H9 (cell line): ENCODE measurements at regions not wholly inside any gene's neighbourhood (a gene's known extent, or its start where the extent isn't known, plus 50 kb on each side); places are given as distances from the start of the nearest gene placed in this dataset.

ENCODE experiments used
- DNase-seq: peaks from one replicate; pipeline ENCODE4 v3.0.0-alpha.2; 2017
- H2AFZ ChIP-seq: one replicate; pipeline ENCODE4 v1.6.1; 2013; ENCODE audit warnings: mild to moderate bottlenecking, low read length, control low read depth, moderate library complexity
- H2AK5ac ChIP-seq: 2 replicates; pipeline ENCODE4 v1.6.1; 2013; ENCODE audit warnings: low read length, control low read depth, mixed read lengths; ENCODE audit not compliant: insufficient read length
- H2BK120ac ChIP-seq: one replicate; pipeline ENCODE4 v1.6.1; 2013; ENCODE audit warnings: low read depth, mild to moderate bottlenecking, low read length, control low read depth, inconsistent platforms; ENCODE audit not compliant: poor library complexity, severe bottlenecking
- H2BK12ac ChIP-seq: 2 replicates; pipeline ENCODE4 v1.6.1; 2013; ENCODE audit warnings: low read length, control low read depth, mixed read lengths, low read depth; ENCODE audit not compliant: insufficient read length
- H2BK15ac ChIP-seq: 2 replicates; pipeline ENCODE4 v1.6.1; 2013; ENCODE audit warnings: low read depth, low read length, control low read depth
- H2BK20ac ChIP-seq: one replicate; pipeline ENCODE4 v1.6.1; 2013; ENCODE audit warnings: low read depth, mild to moderate bottlenecking, low read length, control low read depth, inconsistent platforms; ENCODE audit not compliant: poor library complexity, severe bottlenecking
- H2BK5ac ChIP-seq: 2 replicates; pipeline ENCODE4 v1.6.1; 2013; ENCODE audit warnings: low read length, control low read depth, mixed read lengths; ENCODE audit not compliant: insufficient read length
- H3K14ac ChIP-seq: 2 replicates; pipeline ENCODE4 v1.6.1; 2013; ENCODE audit warnings: low read length, control low read depth; ENCODE audit not compliant: insufficient read depth
- H3K18ac ChIP-seq: 2 replicates; pipeline ENCODE4 v1.6.1; 2013; ENCODE audit warnings: low read depth, mild to moderate bottlenecking, mixed read lengths, low read length, control low read depth; ENCODE audit not compliant: insufficient read length
- H3K23ac ChIP-seq: 2 replicates; pipeline ENCODE4 v1.6.1; 2013; ENCODE audit warnings: low read length, control low read depth, mixed read lengths, low read depth; ENCODE audit not compliant: insufficient read length
- H3K23me2 ChIP-seq: 2 replicates; pipeline ENCODE4 v1.6.1; 2013; ENCODE audit warnings: low read depth, mild to moderate bottlenecking, mixed read lengths, low read length, control low read depth; ENCODE audit not compliant: insufficient read length, poor library complexity, severe bottlenecking
- H3K27ac ChIP-seq: 2 replicates; pipeline ENCODE4 v1.5.1; 2013; ENCODE audit warnings: low read length, control low read depth, mixed read lengths, low read depth; ENCODE audit not compliant: insufficient read length
- H3K27me3 ChIP-seq: 2 replicates; pipeline ENCODE4 v1.6.1; 2013; ENCODE audit warnings: low read length, control low read depth, inconsistent platforms; ENCODE audit not compliant: insufficient read depth
- H3K4ac ChIP-seq: 2 replicates; pipeline ENCODE4 v1.6.1; 2013; ENCODE audit warnings: low read depth, mild to moderate bottlenecking, control low read depth, inconsistent platforms, low read length, moderate library complexity
- H3K4me1 ChIP-seq: 2 replicates; pipeline ENCODE4 v1.6.1; 2013; ENCODE audit warnings: low read length, control low read depth, inconsistent platforms; ENCODE audit not compliant: insufficient read depth
- H3K4me2 ChIP-seq: 2 replicates; pipeline ENCODE4 v1.6.1; 2013; ENCODE audit warnings: low read length, control low read depth, mixed read lengths; ENCODE audit not compliant: insufficient read length, insufficient read depth
- H3K56ac ChIP-seq: 2 replicates; pipeline ENCODE4 v1.6.1; 2013; ENCODE audit warnings: low read depth, mild to moderate bottlenecking, mixed read lengths, low read length, control low read depth; ENCODE audit not compliant: insufficient read length
- H3K79me1 ChIP-seq: 2 replicates; pipeline ENCODE4 v1.6.1; 2013; ENCODE audit warnings: low read depth, mild to moderate bottlenecking, moderate library complexity, low read length, control low read depth, inconsistent platforms; ENCODE audit not compliant: insufficient read depth, poor library complexity, severe bottlenecking
- H3K79me2 ChIP-seq: 2 replicates; pipeline ENCODE4 v1.6.1; 2013; ENCODE audit warnings: low read length, control low read depth, inconsistent platforms; ENCODE audit not compliant: insufficient read depth
- H3K9ac ChIP-seq: 2 replicates; pipeline ENCODE4 v1.6.1; 2013; ENCODE audit warnings: low read length, control low read depth, mixed read lengths; ENCODE audit not compliant: insufficient read length; ENCODE audit errors: extremely low read depth
- H3K9me3 ChIP-seq: one replicate; pipeline ENCODE4 v1.6.1; 2013; ENCODE audit warnings: low read depth, low read length, inconsistent platforms; ENCODE audit not compliant: control insufficient read depth
- H3T11ph ChIP-seq: one replicate; pipeline ENCODE4 v1.6.1; 2013; ENCODE audit warnings: mild to moderate bottlenecking, low read length, control low read depth, inconsistent platforms
- H4K20me1 ChIP-seq: one replicate; pipeline ENCODE4 v1.6.1; 2013; ENCODE audit not compliant: control insufficient read depth, insufficient read length, insufficient read depth
- H4K5ac ChIP-seq: 2 replicates; pipeline ENCODE4 v1.6.1; 2013; ENCODE audit warnings: low read depth, mild to moderate bottlenecking, mixed read lengths, low read length, control low read depth; ENCODE audit not compliant: insufficient read length
- H4K8ac ChIP-seq: replicated peaks from 2 replicates; pipeline ENCODE4 v1.6.1; 2013; ENCODE audit warnings: low read length, control low read depth, mixed read lengths, low read depth; ENCODE audit not compliant: insufficient read length
- H4K91ac ChIP-seq: 2 replicates; pipeline ENCODE4 v1.6.1; 2013; ENCODE audit warnings: low read depth, mild to moderate bottlenecking, moderate library complexity, mixed read lengths, low read length, control low read depth; ENCODE audit not compliant: insufficient read length
- H3K27ac Mint-ChIP-seq, 3 experiments: 2 replicates in 2 of 3; 3 replicates in 1 of 3; pipeline ENCODE4 v1.8.0; 2020 to 2021; ENCODE audit warnings: mixed read lengths in 3 of 3, mild to moderate bottlenecking in 1 of 3, moderate library complexity in 1 of 3
- H3K27me3 Mint-ChIP-seq: 2 replicates; pipeline ENCODE4 v1.8.0; 2021; ENCODE audit warnings: low read depth, mild to moderate bottlenecking, moderate library complexity, mixed read lengths
- H3K36me3 Mint-ChIP-seq, 3 experiments: 2 replicates in 2 of 3; 3 replicates in 1 of 3; pipeline ENCODE4 v1.8.0; 2020 to 2021; ENCODE audit warnings: low read depth in 3 of 3, mixed read lengths in 3 of 3; ENCODE audit not compliant: insufficient read depth in 1 of 3
- H3K4me1 Mint-ChIP-seq, 2 experiments: 2 replicates each; pipeline ENCODE4 v1.8.0; 2020; ENCODE audit warnings: mixed read lengths in 2 of 2
- H3K4me3 Mint-ChIP-seq, 2 experiments: 2 replicates in 1 of 2; 3 replicates in 1 of 2; pipeline ENCODE4 v1.8.0; 2020 to 2021; ENCODE audit warnings: mild to moderate bottlenecking in 2 of 2, mixed read lengths in 2 of 2, moderate library complexity in 1 of 2
- H3K9me3 Mint-ChIP-seq, 2 experiments: 2 replicates in 1 of 2; 3 replicates in 1 of 2; pipeline ENCODE4 v1.8.0; 2020; ENCODE audit warnings: mild to moderate bottlenecking in 2 of 2, mixed read lengths in 2 of 2, moderate library complexity in 1 of 2
- WGBS: extraction: QIAGEN DNeasy Blood & Tissue Kit; methylation state at CpG from one replicate; pipeline ENCODE4 v1.1.7; 2013; ENCODE audit warnings: missing lambda C conversion rate, low lambda C conversion rate, mixed read lengths; ENCODE audit not compliant: insufficient read length; ENCODE audit errors: extremely low coverage; 5-methylcytosine and 5-hydroxymethylcytosine counted together
- TF ChIP-seq, protein P1 (sequence below): fragments of 200-600 bp; sonication (generic); conservative IDR thresholded peaks from 3 replicates; pipeline ENCODE4 v1.8.0; 2021; ENCODE audit warnings: antibody characterized with exemption, mild to moderate bottlenecking

DNA sequence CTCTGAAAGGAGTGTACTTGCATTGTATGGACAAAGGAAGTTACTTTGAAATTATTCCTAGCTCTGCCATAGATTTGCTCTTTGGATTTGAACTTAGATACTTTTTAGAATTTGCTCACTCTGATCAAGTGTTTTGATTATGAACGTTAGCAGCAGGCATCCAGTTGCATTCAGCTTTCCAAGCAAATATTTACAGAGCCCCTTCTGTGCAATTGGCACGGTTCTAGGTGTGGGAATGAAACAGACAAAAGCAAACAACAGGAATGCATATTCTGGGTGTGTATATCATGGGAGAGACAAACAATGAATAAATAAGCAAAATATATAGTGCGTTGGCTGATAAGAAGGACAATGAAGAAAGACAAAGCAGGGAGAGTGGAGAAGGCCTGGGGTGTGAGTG, 125.5 kb upstream of the ADAMTS9 start:
- H2AK5ac ChIP-seq, result no peak overlapping the region
- no peak overlapping the region for H4K8ac ChIP-seq
- H3K18ac ChIP-seq, result no peak overlapping the region
- no peak overlapping the region for H3K4ac ChIP-seq
- no peak overlapping the region for H3T11ph ChIP-seq
- H3K27me3 Mint-ChIP-seq, result peaks cover 8% of the 10 kb centered on the region
- no peak overlapping the region for H4K91ac ChIP-seq
- no peaks in the 10 kb centered on the region for H3K23me2 ChIP-seq
- no peak overlapping the region for H2BK15ac ChIP-seq
- no peak for DNase-seq
- no peak overlapping the region for H2BK20ac ChIP-seq
- no peaks in the 10 kb centered on the region for H3K79me2 ChIP-seq
- peaks cover 2 to 6% of the 10 kb centered on the region in 2 experiments; a peak in 3 of 4 replicates for H3K4me1 Mint-ChIP-seq
- no peaks in the 10 kb centered on the region for H3K27me3 ChIP-seq
- no peak overlapping the region for H3K4me3 Mint-ChIP-seq
- no peak overlapping the region for H2BK12ac ChIP-seq
- H3K4me1 ChIP-seq, result no peaks in the 10 kb centered on the region
- H3K9me3 Mint-ChIP-seq, result no peaks in the 10 kb centered on the region; a peak in 1 of 5 replicates
- H2BK120ac ChIP-seq, result no peak overlapping the region
- no peak overlapping the region for H3K4me2 ChIP-seq
- H3K79me1 ChIP-seq, result no peaks in the 10 kb centered on the region
- no peaks in the 10 kb centered on the region for H3K9me3 ChIP-seq
- H2BK5ac ChIP-seq, result no peak overlapping the region
- no peak overlapping the region for H2AFZ ChIP-seq
- WGBS, result no CpG with 5 or more reads among the region's 3 CpGs
- H3K56ac ChIP-seq, result no peak overlapping the region
- no peak overlapping the region for H3K27ac ChIP-seq
- no peak overlapping the region for H3K27ac Mint-ChIP-seq
- TF ChIP-seq, protein P1, sequence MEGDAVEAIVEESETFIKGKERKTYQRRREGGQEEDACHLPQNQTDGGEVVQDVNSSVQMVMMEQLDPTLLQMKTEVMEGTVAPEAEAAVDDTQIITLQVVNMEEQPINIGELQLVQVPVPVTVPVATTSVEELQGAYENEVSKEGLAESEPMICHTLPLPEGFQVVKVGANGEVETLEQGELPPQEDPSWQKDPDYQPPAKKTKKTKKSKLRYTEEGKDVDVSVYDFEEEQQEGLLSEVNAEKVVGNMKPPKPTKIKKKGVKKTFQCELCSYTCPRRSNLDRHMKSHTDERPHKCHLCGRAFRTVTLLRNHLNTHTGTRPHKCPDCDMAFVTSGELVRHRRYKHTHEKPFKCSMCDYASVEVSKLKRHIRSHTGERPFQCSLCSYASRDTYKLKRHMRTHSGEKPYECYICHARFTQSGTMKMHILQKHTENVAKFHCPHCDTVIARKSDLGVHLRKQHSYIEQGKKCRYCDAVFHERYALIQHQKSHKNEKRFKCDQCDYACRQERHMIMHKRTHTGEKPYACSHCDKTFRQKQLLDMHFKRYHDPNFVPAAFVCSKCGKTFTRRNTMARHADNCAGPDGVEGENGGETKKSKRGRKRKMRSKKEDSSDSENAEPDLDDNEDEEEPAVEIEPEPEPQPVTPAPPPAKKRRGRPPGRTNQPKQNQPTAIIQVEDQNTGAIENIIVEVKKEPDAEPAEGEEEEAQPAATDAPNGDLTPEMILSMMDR, result no peak
- no peaks in the 10 kb centered on the region for H3K36me3 Mint-ChIP-seq
- no peak overlapping the region for H4K5ac ChIP-seq
- no peak overlapping the region for H3K9ac ChIP-seq
- H3K14ac ChIP-seq, result no peak overlapping the region
- H4K20me1 ChIP-seq, result no peaks in the 10 kb centered on the region
- H3K23ac ChIP-seq, result no peak overlapping the region
